NCI-H510A treated with DMSO at 0.1 percent for 48 hours (cell line): ENCODE measurements at regions not wholly inside any gene's neighbourhood (a gene's known extent, or its start where the extent isn't known, plus 50 kb on each side); places are given as distances from the start of the nearest gene placed in this dataset.
"Not testable (repeated sequence)": the region's sequence is repeated elsewhere in the genome, so short reads cannot be mapped to it uniquely, and the experiment has no call there.

Source experiments
- DNase-seq: peaks from one replicate; lab custom pipeline; 2025; lab: John Stamatoyannopoulos, UW

- no peak for DNase-seq
Observed at GRCh38 chr7:77484785-77485184, 52.3 kb upstream of the PTPN12 start.

GRCh38 chr7:77482015-77482414 lies 55.1 kb upstream of the PTPN12 start:
- DNase-seq, result no peak

- no peak for DNase-seq
Observed at GRCh38 chr7:77481615-77482014, 55.5 kb upstream of the PTPN12 start.

GRCh38 chr7:77480102-77480627 lies 56.9 kb upstream of the PTPN12 start:
- DNase-seq, result not testable (repeated sequence)

GRCh38 chr7:77479536-77480088 lies 57.5 kb upstream of the PTPN12 start:
- peak; percentile 74 for DNase-seq

- no peak for DNase-seq
Observed at GRCh38 chr7:77476871-77477270, 60.2 kb upstream of the PTPN12 start.

GRCh38 chr7:77475181-77475580 lies 59.0 kb upstream of the GSAP start:
- no peak for DNase-seq

GRCh38 chr7:77474756-77475155 lies 58.6 kb upstream of the GSAP start:
- DNase-seq, result no peak

GRCh38 chr7:77473229-77474005 lies 57.3 kb upstream of the GSAP start:
- no peak for DNase-seq

GRCh38 chr7:77469927-77470326 lies 53.8 kb upstream of the GSAP start:
- DNase-seq, result no peak

GRCh38 chr7:77467408-77467807 lies 51.3 kb upstream of the GSAP start:
- no peak for DNase-seq

GRCh38 chr7:77466450-77466849 lies 50.3 kb upstream of the GSAP start:
- no peak for DNase-seq
